Kidney glomerular epithelial cell (primary cell): ENCODE measurements at regions not wholly inside any gene's neighbourhood (a gene's known extent, or its start where the extent isn't known, plus 50 kb on each side); places are given as distances from the start of the nearest gene placed in this dataset.

Experiments used
- DNase-seq: peaks from one replicate; lab custom pipeline; 2025; lab: John Stamatoyannopoulos, UW

DNA sequence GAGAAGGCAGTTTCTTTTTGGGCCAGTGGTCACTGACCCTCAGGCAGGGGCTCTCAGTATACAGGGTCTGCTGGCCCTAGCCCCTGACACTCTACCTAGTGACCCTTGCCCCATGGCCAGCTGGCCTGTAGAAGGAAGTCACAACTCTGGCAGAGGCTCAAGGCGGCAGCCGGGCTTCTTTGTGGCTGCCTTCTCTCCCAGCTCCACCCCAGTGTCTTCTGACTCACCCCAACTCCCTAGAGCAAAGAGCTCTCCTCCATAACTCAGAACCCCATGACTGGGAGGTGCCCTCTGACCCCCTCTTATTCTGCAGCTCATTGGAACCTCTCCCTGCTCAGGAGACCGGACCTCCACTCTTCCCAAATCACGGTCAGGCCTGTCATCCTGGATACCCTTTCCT is 358.2 kb downstream of the FGFR2 start:
- no peak for DNase-seq

- no peak for DNase-seq
These were observed 357.7 kb downstream of the FGFR2 start for GRCh38 chr10:121240556-121240955.

GRCh38 chr10:121241337-121241736 is 356.9 kb downstream of the FGFR2 start:
- no peak for DNase-seq

GRCh38 chr10:121242741-121243608 is 355.3 kb downstream of the FGFR2 start:
- no peak for DNase-seq

DNA sequence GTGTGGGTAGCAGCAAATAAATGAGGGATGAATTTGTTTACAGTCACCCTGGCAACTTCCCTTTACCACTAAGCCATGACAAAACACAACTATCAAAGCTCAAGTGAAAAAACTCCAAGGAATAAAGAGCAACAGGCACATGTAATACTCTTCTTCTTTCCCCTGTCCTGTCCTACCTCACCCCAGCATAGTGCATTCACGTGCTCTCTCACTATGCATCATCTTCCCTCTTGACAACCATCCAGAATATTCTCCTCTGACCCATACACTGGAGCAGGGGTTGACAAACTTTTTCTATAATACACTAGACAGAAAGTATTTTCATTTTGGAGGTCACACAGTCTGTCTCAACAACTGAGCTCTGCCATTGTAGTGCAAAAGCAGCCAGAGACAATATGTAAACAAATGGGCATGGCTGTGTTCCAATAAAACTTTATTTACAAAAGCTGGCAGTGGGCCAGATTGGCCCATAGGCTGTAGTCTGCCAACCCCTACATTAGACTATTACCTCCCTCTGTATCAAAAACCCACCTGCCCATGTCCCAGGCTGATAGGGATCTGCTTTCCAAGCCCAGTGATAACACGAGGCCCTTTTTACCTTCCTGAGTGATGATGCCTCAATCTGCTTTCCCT is 354.5 kb downstream of the FGFR2 start:
- DNase-seq, result no peak

GRCh38 chr10:121244818-121245217 is 353.4 kb downstream of the FGFR2 start:
- no peak for DNase-seq

GRCh38 chr10:121245754-121246153 is 352.5 kb downstream of the FGFR2 start:
- no peak for DNase-seq

DNA sequence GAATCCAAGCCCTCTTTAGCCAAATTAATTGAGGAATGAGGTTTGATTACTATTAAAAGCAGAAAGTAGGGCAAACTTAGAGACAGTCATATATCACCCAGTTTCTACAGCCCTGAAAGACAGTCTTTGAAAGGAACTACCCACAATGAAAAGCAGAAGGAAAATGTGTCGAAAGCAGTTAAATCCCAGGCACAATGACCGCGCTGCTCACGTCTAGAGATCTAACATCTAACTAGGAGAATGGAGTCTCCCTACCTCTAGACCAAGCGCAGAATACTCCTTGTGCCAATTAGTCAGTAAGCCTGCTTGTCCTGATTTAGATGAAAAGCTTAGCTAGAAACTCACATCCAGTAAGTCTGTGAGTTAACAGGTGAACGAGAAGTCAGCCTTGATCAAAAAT is 350.0 kb downstream of the FGFR2 start:
- DNase-seq, result no peak

- no peak for DNase-seq
These were observed 347.1 kb downstream of the FGFR2 start for GRCh38 chr10:121250995-121251764.

GRCh38 chr10:121252756-121253155 is 345.5 kb downstream of the FGFR2 start:
- no peak for DNase-seq

DNA sequence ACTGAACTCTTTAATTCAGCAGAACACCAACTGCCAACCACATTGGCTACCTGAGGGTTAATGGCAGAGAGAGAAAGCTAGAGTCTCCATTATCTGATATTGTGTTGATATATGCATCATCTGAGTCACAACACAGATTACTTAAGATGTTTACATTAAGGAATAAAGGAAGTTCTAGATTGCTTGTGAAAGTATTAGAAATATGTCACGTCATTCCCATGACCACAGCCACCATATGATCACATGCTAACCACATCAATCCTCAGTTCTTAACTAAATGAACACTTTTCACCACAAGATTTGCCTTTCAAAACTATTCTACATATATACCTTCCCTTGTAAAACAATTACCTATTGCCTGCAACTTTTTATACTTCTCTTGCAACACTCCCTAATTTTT is 337.9 kb downstream of the FGFR2 start:
- DNase-seq, result no peak

DNA sequence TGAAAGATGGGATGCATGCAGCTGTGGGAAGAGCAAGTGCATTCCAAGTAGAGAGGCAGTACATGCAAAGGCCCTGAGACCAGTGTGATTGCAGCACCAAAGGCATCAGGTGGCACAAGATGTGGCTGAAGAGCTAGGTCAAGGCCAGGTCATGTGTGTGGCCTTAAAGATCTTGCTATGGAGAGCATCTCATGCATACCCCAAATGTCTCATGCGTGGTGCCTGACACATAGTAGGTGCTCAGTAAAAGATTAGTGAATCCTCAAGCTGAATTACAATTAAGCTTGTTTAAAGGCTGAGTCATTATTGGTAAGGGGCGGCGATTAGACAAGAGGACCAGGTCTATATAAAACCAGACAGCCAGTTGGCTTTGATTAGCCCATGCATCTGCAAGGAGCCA is 336.6 kb downstream of the FGFR2 start:
- DNase-seq, result no peak

GRCh38 chr10:121262774-121263430 is 335.3 kb downstream of the FGFR2 start:
- DNase-seq, result no peak

GRCh38 chr10:121263431-121263783 is 334.8 kb downstream of the FGFR2 start:
- no peak for DNase-seq

DNA sequence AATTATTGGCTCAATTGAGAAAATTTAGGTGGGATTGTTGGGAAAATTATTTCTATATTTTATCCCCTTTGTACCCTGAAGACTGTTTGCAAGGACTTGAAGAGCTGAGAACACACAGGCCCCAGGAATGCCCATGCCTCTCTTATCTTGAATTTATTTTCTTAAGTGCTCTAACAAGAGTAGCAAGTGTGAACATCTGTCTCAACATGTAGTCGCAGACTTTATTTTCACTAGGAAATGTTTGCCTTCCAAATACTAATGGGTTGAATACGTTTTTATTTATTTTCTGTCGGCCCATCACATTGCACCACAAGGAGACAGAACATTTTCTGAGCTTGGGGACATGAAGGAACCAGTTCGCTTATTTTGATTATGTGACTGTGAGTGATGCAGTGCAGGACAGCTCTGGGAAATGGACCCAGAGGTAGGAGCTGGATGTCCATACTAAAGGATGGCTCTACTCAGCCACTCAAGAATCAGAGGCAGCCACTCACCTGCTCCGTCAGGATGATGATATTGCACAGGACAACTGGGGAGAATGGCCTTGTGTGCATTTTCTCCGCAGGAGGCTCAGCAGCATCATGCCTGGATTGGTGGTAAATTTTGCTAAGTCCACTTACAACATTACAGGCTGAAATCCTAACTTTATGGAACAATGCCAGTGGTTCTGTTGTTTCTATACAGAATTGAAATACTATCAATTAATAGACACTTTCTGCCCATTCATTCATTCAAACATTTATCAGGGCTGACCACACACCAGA is 332.7 kb downstream of the FGFR2 start:
- DNase-seq, result no peak

GRCh38 chr10:121266370-121266769 is 331.9 kb downstream of the FGFR2 start:
- DNase-seq, result no peak

- DNase-seq, result no peak
These were observed 330.8 kb downstream of the FGFR2 start for GRCh38 chr10:121267236-121268003.

DNA sequence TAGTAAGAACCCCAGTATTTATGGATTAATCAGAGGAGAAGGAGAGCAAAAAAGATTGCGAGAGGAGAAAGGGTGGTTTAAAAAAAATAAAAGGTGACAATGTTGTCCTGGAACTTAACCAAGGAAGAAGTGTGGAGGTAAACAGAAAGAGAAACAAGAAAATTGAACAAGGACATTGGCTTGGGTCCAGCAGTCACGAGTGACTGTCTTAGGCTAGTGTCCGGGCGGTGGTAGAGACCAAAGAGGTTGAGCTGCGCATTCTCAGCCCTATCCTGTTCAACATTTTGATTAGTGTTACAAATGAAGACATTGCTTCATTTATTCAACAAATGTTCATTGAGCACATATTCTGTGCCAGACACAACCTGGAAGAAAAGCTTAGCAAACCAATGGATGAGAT is 329.9 kb downstream of the FGFR2 start:
- DNase-seq, result no peak

DNA sequence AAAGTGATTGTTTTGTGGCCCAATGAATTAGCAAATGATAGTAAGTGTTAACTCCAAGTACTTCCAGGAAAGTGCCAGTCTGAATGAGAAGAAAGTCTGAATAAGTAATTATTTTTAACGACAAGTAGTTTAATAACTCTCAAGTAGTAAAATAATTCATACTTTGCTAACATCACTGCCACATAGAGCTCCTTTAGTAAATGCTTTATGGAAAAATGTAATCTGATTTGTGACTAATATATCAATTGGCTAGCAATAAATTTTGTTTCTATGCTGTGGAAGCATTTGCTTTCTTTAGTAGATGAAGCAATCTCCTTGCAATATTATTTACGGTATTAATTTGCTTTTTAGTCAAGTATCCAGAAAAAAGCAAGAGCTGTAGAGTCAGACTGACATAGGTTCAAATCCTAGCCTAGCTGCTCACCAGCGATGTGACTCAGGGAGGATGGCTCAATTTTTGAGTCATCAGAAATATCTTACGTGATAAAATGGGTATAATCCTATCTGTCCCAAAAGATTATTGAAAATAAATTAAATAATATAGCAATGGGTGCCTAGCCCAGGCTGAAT is 329.3 kb downstream of the FGFR2 start:
- DNase-seq, result no peak

DNA sequence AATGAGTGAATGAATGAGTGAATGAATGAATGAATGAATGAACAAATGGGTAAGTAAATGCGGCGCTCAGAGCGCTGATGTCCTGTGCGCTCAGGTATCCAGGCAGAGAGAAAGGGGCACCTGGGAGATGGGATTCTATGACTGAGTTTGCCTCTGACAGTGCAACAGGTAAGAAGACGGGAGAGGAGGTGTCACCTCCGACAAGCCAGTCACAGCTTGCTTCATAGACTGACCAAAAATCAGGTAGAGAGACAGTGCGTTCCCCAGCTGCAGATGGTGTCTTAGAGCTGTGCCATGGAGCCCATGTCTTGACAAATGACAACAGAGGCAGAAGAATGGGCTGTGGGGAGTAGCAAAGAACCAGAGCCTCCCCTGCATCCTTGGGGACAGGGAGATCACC is 327.3 kb downstream of the FGFR2 start:
- DNase-seq, result no peak

DNA sequence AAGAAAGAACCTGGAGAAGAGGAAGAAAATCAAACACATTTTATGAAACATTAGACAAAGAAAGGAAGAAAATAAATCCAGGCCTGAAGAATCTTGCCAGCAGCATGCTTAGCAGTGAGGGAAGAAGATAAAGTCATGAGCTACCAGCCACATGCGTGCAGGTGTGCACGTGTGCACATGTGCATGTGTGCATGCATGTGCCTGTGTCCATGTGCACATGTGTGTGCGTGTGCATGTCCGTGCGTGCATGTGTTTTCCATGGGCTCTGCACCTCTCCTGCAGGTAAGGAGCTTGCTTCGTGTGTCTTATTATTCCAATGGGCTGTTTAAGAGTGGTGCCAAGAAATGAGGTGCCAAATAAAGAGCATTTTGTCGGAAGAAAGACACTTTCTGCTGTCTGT is 322.2 kb downstream of the FGFR2 start:
- no peak for DNase-seq
